ENCODE measurements at regions not wholly inside any gene's neighbourhood (a gene's known extent, or its start where the extent isn't known, plus 50 kb on each side); places are given as distances from the start of the nearest gene placed in this dataset.

GRCh38 chr1:203425663-203425975, 50.0 kb upstream of the PRELP start:
- Histone ChIP-seq H3K9ac (ENCODE audit: insufficient read depth, low read depth, low read length) (no peak overlapping the region), H3K27ac (ENCODE audit: extremely low read length, insufficient read depth, low read length) (no peak overlapping the region), H3K4me3 (replicated peaks in 1 of 3; ENCODE audit: insufficient read depth in 1 of 3, low read depth in 2 of 3, low read length in 3 of 3) (no peak overlapping the region), H4K20me1 (ENCODE audit: insufficient read depth, low read length) (no peaks in the 10 kb centered on the region), H3K79me2 (ENCODE audit: insufficient read depth, low read length) (no peaks in the 10 kb centered on the region), H3K4me1 (ENCODE audit: insufficient read depth, low read length) (peaks cover 10% of the 10 kb centered on the region), H3K27me3 (ENCODE audit: control insufficient read depth in 1 of 2, insufficient read depth in 2 of 2, low read length in 2 of 2) (0 out of 5 replicates have a peak, but pooled peaks cover 0 to 4% of the 10 kb centered on the region in 2 experiments), H3K36me3 (replicated peaks in 1 of 2; ENCODE audit: control insufficient read depth in 1 of 2, insufficient read depth in 2 of 2, low read length in 2 of 2) (no peaks in the 10 kb centered on the region), H3K4me2 (ENCODE audit: low read depth, low read length) (no peak overlapping the region), H3K9me3 (ENCODE audit: low read length) (no peaks in the 10 kb centered on the region), H2AFZ (ENCODE audit: low read length) (no peak overlapping the region)
- ChIA-PET POLR2A (no interaction called here), CTCF (ENCODE audit: low intra/inter-chr PET ratio, low total read pairs) (no interaction called here)
- no peak for TF ChIP-seq E2F5 (CRISPR knock-in tag; conservative IDR thresholded peaks at IDR 0.05)
- no peak for TF ChIP-seq KAT2B (IDR thresholded peaks at IDR 0.05; ENCODE audit: borderline replicate concordance, low read depth, low read length)
- TF ChIP-seq, protein P1, sequence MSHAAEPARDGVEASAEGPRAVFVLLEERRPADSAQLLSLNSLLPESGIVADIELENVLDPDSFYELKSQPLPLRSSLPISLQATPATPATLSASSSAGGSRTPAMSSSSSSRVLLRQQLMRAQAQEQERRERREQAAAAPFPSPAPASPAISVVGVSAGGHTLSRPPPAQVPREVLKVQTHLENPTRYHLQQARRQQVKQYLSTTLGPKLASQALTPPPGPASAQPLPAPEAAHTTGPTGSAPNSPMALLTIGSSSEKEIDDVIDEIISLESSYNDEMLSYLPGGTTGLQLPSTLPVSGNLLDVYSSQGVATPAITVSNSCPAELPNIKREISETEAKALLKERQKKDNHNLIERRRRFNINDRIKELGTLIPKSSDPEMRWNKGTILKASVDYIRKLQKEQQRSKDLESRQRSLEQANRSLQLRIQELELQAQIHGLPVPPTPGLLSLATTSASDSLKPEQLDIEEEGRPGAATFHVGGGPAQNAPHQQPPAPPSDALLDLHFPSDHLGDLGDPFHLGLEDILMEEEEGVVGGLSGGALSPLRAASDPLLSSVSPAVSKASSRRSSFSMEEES (CRISPR knock-in tag; IDR thresholded peaks at IDR 0.05): no peak
- no peak for TF ChIP-seq JDP2 (CRISPR knock-in tag; IDR thresholded peaks at IDR 0.05; ENCODE audit: borderline replicate concordance)
- TF ChIP-seq RCOR2 (CRISPR knock-in tag; IDR thresholded peaks at IDR 0.05): no peak
- TF ChIP-seq NAIF1 (CRISPR knock-in tag; IDR thresholded peaks at IDR 0.05; ENCODE audit: borderline replicate concordance): no peak
- TF ChIP-seq ZNF407 (CRISPR knock-in tag; IDR thresholded peaks at IDR 0.05; ENCODE audit: not compliant biosample characterization): no peak
- no peak for TF ChIP-seq ZNF224 (CRISPR knock-in tag; IDR thresholded peaks at IDR 0.05)
- no peak for TF ChIP-seq MXI1 (IDR thresholded peaks at IDR 0.05; ENCODE audit: borderline replicate concordance, low read depth, low read length)
- TF ChIP-seq, protein P2, sequence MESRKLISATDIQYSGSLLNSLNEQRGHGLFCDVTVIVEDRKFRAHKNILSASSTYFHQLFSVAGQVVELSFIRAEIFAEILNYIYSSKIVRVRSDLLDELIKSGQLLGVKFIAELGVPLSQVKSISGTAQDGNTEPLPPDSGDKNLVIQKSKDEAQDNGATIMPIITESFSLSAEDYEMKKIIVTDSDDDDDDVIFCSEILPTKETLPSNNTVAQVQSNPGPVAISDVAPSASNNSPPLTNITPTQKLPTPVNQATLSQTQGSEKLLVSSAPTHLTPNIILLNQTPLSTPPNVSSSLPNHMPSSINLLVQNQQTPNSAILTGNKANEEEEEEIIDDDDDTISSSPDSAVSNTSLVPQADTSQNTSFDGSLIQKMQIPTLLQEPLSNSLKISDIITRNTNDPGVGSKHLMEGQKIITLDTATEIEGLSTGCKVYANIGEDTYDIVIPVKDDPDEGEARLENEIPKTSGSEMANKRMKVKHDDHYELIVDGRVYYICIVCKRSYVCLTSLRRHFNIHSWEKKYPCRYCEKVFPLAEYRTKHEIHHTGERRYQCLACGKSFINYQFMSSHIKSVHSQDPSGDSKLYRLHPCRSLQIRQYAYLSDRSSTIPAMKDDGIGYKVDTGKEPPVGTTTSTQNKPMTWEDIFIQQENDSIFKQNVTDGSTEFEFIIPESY (CRISPR knock-in tag; IDR thresholded peaks at IDR 0.05): no peak
- no peak for TF ChIP-seq HMG20A (CRISPR knock-in tag; IDR thresholded peaks at IDR 0.05; ENCODE audit: borderline replicate concordance)
- FAIRE-seq (no peak), ATAC-seq (no peak), DNase-seq (ENCODE audit: low spot score) (no peak)
- intact Hi-C loops (cut with micrococcal nuclease; ENCODE audit: unreplicated experiment): no loop called here
- in situ Hi-C loops (cut with HindIII; ENCODE audit: extremely low pct_ligation_motif_present, low pct_unique_long_range_greater_than_20kb): no loop called here
- no TSS peak for BruUV-seq (replicated peaks)
